HepG2 (cell line): ENCODE measurements at regions not wholly inside any gene's neighbourhood (a gene's known extent, or its start where the extent isn't known, plus 50 kb on each side); places are given as distances from the start of the nearest gene placed in this dataset.

Source experiments
- ATAC-seq: fragments of 200-7000 bp; cut with Tn5 transposase; 3 replicates; pipeline ENCODE4 v1.9.1; 2020; ENCODE audit warnings: mild to moderate bottlenecking, moderate library complexity
- BruUV-seq: library from RNA; stranded (reverse); fragments of 400-500 nt; replicated peaks from 2 replicates; lab custom pipeline; 2021; lab: Mats Ljungman, UMichigan
- CTCF ChIA-PET: fragments of 300-600 bp; formaldehyde crosslinking; extraction: SDS; loops from one replicate; lab custom pipeline; 2021; ENCODE audit warnings: low total read pairs, inconsistent platforms, low intra/inter-chr PET ratio; lab: Yijun Ruan, JAX
- POLR2A ChIA-PET: fragments of 350-600 bp; sonication (Branson Sonifier 250); formaldehyde crosslinking; loops from one replicate; lab custom pipeline; 2020; ENCODE audit warnings: antibody characterized with exemption, inconsistent platforms; lab: Yijun Ruan, JAX
- DNase-seq: peaks from one replicate; pipeline ENCODE4 v3.0.0-alpha.2; 2015; ENCODE audit warnings: low spot score
- FAIRE-seq: peaks from 3 replicates; lab custom pipeline; 2011; peaks lifted over from hg19 to GRCh38; lab: Jason Lieb, UNC
- H2AFZ ChIP-seq: one replicate; pipeline ENCODE4 v1.6.1; 2011; ENCODE audit warnings: low read length, inconsistent platforms
- H3K27ac ChIP-seq: fragments of 300-600 bp; 3 replicates; pipeline ENCODE4 v1.8.0; 2011; ENCODE audit warnings: mixed run types, mild to moderate bottlenecking, mixed read lengths, low read length, inconsistent platforms; ENCODE audit not compliant: insufficient read depth; ENCODE audit errors: extremely low read length
- H3K27me3 ChIP-seq, 2 experiments: fragments of 200-600 bp in 1 of 2; 2 replicates in 1 of 2; 3 replicates in 1 of 2; pipeline versions ENCODE4 v1.6.0 to v1.8.0; 2011; ENCODE audit warnings: low read length in 2 of 2, mild to moderate bottlenecking in 2 of 2, moderate library complexity in 2 of 2, inconsistent platforms in 1 of 2; ENCODE audit not compliant: insufficient read depth in 2 of 2, control insufficient read depth in 1 of 2
- H3K36me3 ChIP-seq, 2 experiments: fragments of 200-600 bp in 1 of 2; replicated peaks in 1 of 2; 2 replicates in 1 of 2; 3 replicates in 1 of 2; pipeline versions ENCODE4 v1.5.1 to v1.8.0; 2011; ENCODE audit warnings: low read length in 2 of 2, inconsistent platforms in 1 of 2; ENCODE audit not compliant: insufficient read depth in 2 of 2, control insufficient read depth in 1 of 2
- H3K4me1 ChIP-seq: 2 replicates; pipeline ENCODE4 v1.5.1; 2012; ENCODE audit warnings: low read length, inconsistent platforms; ENCODE audit not compliant: insufficient read depth
- H3K4me2 ChIP-seq: 2 replicates; pipeline ENCODE4 v1.6.0; 2011; ENCODE audit warnings: low read depth, low read length, inconsistent platforms
- H3K4me3 ChIP-seq, 3 experiments: fragments of 200-600 bp in 1 of 3; sonication (generic), shearing (Covaris generic) in 1 of 3; replicated peaks in 1 of 3; 2 replicates each; pipeline ENCODE4 v1.5.1; 2011 to 2016; ENCODE audit warnings: low read length in 3 of 3, inconsistent platforms in 2 of 3, low read depth in 2 of 3, mild to moderate bottlenecking in 2 of 3, control low read depth in 1 of 3, mixed read lengths in 1 of 3; ENCODE audit not compliant: insufficient read depth in 1 of 3
- H3K79me2 ChIP-seq: one replicate; pipeline ENCODE4 v1.6.1; 2011; ENCODE audit warnings: low read length, inconsistent platforms; ENCODE audit not compliant: insufficient read depth
- H3K9ac ChIP-seq: 2 replicates; pipeline ENCODE4 v1.6.0; 2011; ENCODE audit warnings: mild to moderate bottlenecking, low read depth, low read length, inconsistent platforms; ENCODE audit not compliant: insufficient read depth
- H3K9me3 ChIP-seq: 2 replicates; pipeline ENCODE4 v1.5.1; 2012; ENCODE audit warnings: mild to moderate bottlenecking, low read length
- H4K20me1 ChIP-seq: 2 replicates; pipeline ENCODE4 v1.6.0; 2011; ENCODE audit warnings: inconsistent platforms, mild to moderate bottlenecking, low read length, moderate library complexity; ENCODE audit not compliant: insufficient read depth
- ATF7 ChIP-seq, 2 experiments: fragments of 450-650 bp in 1 of 2; sonication (generic) in 1 of 2; formaldehyde crosslinking in 1 of 2; IDR thresholded peaks; 2 replicates each; pipeline versions ENCODE4 v1.4.0 to v1.6.1; 2016 to 2020; ENCODE audit warnings: antibody characterized with exemption in 1 of 2, mild to moderate bottlenecking in 1 of 2, missing genetic modification reagents in 1 of 2
- BRCA1 ChIP-seq: sonication (generic); formaldehyde crosslinking; IDR thresholded peaks from 2 replicates; pipeline ENCODE4 v1.4.0; 2020; ENCODE audit warnings: missing genetic modification reagents
- KMT2B ChIP-seq: IDR thresholded peaks from 2 replicates; pipeline ENCODE4 v1.6.1; 2016; ENCODE audit warnings: missing genetic modification reagents, missing compliant biosample characterization
- MZF1 ChIP-seq: sonication (generic); formaldehyde crosslinking; IDR thresholded peaks from 2 replicates; pipeline ENCODE4 v1.8.1; 2023; ENCODE audit warnings: mild to moderate bottlenecking, missing genetic modification reagents, borderline replicate concordance
- SNAPC4 ChIP-seq: sonication (generic); formaldehyde crosslinking; IDR thresholded peaks from 2 replicates; pipeline ENCODE4 v1.4.0; 2020; ENCODE audit warnings: mild to moderate bottlenecking, missing genetic modification reagents
- TARDBP ChIP-seq: sonication (generic); formaldehyde crosslinking; IDR thresholded peaks from 2 replicates; pipeline ENCODE4 v1.8.0; 2022; ENCODE audit warnings: mild to moderate bottlenecking, missing genetic modification reagents
- in situ Hi-C: cut with HindIII; loops from 2 replicates; pipeline ENCODE4 v1.10.0; 2017; ENCODE audit warnings: low pct_unique_long_range_greater_than_20kb; ENCODE audit not compliant: extremely low pct_ligation_motif_present
- intact Hi-C: fragments of 100-400 bp; cut with micrococcal nuclease; formaldehyde crosslinking; loops from one replicate; pipeline ENCODE4 v1.10.0; 2022; ENCODE audit not compliant: unreplicated experiment

DNA sequence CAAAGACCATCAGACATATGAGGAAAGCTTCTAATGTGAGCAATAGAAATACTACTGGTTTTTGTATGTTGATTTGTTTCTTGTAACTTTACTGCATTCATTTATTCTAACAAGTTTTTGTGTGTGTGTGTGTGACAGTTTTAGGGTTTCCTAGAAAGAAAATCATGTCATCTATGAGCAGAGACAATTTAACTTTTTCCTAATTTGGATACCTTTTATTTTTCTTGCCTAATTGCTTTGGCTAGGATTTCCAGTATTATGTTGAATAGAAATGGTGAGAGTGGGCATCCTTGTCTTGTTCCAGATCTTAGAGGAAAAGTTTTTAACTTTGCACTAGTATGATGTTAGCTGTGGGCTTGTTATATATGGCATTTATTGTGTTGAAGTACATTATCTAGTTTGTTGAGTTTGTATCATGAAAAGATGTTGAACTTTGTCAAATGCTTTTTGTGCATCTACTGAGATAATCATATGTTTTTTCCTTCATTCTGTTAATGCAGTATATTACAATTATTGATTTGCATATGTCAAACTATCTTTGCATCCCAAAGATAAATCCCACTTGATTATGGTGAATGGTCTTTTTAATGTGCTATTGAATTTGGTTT is 117.3 kb upstream of the CDC42EP3 start:
- no TSS peak for BruUV-seq
- Histone ChIP-seq H2AFZ (no peak overlapping the region), H4K20me1 (no peaks in the 10 kb centered on the region), H3K4me3 (no peak overlapping the region), H3K9ac (no peak overlapping the region), H3K9me3 (peaks cover 24% of the 10 kb centered on the region), H3K4me1 (peaks cover 7% of the 10 kb centered on the region; the same call in 1 of the 2 replicates), H3K27ac (no peak overlapping the region), H3K79me2 (no peaks in the 10 kb centered on the region), H3K4me2 (no peak overlapping the region), H3K27me3 (peaks cover 0 to 2% of the 10 kb centered on the region in 2 experiments; a peak in 1 of 5 replicates), H3K36me3 (no peaks in the 10 kb centered on the region)
- CTCF ChIA-PET, result no interaction called here
- in situ Hi-C loops (no loop called here), intact Hi-C loops (no loop called here)
- DNase-seq (no peak), ATAC-seq (no peak), FAIRE-seq (peak; percentile 12)
- TF ChIP-seq KMT2B (CRISPR knock-in tag), result no peak
- TF ChIP-seq ATF7 (IDR thresholded peaks at IDR 0.05), result no peak
- no peak for TF ChIP-seq ATF7 (CRISPR knock-in tag; IDR thresholded peaks at IDR 0.05)
- TF ChIP-seq MZF1, result no peak
- no peak for TF ChIP-seq TARDBP (CRISPR knock-in tag)
- TF ChIP-seq SNAPC4 (CRISPR knock-in tag), result no peak
- no peak for TF ChIP-seq BRCA1 (CRISPR knock-in tag)
- POLR2A ChIA-PET, result no interaction called here
